HG03378 (cell line): ENCODE measurements at regions not wholly inside any gene's neighbourhood (a gene's known extent, or its start where the extent isn't known, plus 50 kb on each side); places are given as distances from the start of the nearest gene placed in this dataset.

Experiments
- ATAC-seq: cut with Tn5 transposase; IDR thresholded peaks from one replicate; pipeline ENCODE4 v1.9.1; 2021; ENCODE audit warnings: mild to moderate bottlenecking, moderate library complexity; ENCODE audit not compliant: unreplicated experiment

- ATAC-seq, result no peak
These were observed 311.1 kb downstream of the ZPLD1 start for GRCh38 chr3:102745881-102746280.

GRCh38 chr3:102747611-102748010, 312.8 kb downstream of the ZPLD1 start:
- ATAC-seq, result no peak

DNA sequence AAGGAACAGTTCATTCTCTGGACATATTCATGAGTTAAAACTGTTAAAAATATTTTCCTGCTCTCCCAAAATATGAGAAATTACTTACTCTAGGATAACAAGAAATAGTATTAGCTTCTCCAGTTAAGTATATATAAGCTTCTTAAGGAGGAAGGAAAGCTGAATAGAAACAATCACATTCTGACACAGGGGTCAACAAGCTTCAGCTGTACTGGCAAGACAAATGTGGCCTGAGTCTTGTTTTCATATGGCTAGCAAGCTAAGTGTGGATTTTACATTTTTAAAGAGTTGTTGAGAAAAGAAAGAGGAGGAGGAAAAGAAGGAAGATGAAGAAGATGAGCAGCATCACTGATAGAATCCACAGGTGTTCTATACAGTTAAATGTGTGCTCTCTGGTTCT, 313.8 kb downstream of the ZPLD1 start:
- no peak for ATAC-seq

GRCh38 chr3:102750322-102750721, 315.5 kb downstream of the ZPLD1 start:
- no peak for ATAC-seq

- no peak for ATAC-seq
These were observed 319.1 kb downstream of the ZPLD1 start for GRCh38 chr3:102753901-102754300.

DNA sequence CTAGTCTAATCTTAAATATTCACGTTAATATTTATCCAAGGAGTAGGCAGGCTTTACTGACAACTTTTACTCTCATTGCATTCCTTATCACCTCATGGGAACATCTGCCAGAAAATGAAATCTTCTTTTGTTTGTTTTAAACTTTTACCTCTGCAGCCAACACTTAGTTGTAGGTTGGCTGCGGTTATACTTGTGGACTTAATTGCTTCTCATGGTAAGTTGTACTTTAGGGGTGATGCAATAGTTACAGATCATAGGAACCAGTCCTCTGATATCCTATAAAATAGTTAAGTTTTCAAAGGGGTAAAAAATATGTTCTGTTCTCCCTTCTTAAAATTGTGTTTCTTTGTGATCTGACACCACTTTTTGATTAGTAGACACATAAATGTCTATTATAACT, 321.9 kb downstream of the ZPLD1 start:
- no peak for ATAC-seq

DNA sequence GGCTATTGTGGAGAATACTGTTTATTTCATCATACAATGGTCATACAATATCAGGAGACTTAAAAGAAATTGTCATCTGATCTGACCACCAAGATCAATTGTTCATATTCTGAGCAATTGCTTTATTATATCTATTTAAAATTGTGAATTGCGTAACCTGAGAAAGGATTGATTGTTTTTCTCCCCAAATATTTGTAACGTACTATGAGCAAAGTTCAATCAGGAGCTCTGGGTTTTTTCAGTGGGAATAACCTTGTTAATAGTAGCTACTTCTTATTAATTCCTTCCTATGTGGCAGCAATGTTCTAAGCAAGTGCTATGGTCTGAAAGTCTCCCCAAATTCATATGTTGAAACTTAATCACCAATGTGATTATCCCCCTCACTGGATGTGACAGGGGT, 323.1 kb downstream of the ZPLD1 start:
- no peak for ATAC-seq

DNA sequence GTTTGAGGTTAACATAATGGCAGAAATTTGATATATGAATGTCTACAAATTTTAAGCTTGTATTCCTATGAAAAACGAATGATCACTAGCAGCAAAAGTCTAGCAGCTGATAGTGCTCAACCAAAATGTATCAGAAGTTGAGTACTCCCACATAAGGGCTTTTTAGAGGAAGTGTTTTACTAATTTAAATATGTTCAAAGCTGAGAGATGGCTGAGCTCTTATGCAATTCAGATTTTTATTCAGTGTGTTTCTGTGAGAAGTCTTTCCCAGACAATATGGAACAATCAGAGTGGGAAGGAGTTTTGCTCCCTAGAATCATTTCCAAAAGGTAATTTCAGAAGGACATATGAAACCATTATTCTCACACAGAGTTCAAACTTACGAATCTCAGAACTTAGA, 327.0 kb downstream of the ZPLD1 start:
- no peak for ATAC-seq

GRCh38 chr3:102790747-102791325, 356.0 kb downstream of the ZPLD1 start:
- ATAC-seq, result no peak

DNA sequence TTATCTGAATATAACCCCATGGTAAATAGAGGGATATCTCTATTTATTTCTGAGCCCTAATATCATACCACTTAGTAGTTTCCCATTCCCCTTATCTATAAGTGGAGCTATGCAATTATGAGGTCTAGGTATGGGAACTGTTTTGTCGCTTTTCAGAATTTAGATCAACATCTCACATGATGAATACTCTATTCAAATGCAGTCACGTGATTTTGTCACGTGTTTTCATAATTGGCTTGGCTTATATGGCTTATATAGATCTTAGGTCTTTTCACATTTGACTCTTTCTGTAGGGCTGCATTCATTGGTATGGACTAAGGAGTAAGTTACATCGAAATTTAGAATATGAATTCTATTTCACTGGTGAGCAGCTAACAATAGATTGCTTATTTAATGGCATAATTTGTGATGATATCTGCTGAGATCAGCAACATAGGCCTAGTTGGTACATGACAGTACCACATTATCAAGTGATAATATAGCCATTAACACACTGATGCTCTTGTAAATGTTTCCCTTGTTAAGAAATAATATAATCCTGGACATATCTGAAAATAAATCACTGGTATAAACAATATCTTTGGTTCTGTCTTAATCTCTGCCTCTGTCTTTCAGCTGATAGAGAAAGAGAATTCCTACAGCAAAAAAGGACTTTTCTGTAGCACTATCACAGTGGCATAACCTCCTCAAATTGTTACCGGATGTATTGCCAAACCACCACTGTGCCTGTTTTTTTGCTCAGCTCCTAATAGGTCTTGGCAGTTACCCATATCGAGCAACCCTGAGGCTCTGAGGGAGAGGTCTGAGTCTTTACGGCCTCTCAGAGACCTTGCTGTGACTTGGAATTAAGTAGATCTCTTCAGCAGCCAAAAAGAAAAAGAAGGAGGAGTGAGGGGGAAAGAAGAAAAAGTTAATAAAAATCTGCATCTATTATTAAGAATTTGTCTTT, 357.1 kb downstream of the ZPLD1 start:
- ATAC-seq, result no peak

- ATAC-seq, result no peak
These were observed 362.0 kb downstream of the ZPLD1 start for GRCh38 chr3:102796804-102797203.

GRCh38 chr3:102802819-102803420, 368.1 kb downstream of the ZPLD1 start:
- ATAC-seq, result no peak

DNA sequence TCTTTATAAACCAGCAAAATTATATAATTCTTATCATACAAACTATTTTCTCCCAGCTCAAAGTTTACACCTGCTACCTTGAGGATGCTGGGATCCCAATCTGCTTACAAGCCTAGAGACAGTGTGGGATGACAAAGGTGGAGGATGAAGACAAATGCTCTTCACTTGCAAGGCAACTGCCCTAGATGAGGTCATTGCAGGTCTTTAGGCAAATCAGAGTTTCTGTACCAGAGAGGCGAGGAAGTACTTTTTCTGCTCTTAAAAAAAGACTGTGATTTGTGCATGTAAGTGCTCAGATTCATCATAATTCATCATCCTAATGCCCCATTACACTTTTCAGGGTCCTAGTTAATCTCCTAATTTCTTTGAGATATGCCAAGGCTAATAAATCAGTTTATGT, 376.1 kb downstream of the ZPLD1 start:
- no peak for ATAC-seq

DNA sequence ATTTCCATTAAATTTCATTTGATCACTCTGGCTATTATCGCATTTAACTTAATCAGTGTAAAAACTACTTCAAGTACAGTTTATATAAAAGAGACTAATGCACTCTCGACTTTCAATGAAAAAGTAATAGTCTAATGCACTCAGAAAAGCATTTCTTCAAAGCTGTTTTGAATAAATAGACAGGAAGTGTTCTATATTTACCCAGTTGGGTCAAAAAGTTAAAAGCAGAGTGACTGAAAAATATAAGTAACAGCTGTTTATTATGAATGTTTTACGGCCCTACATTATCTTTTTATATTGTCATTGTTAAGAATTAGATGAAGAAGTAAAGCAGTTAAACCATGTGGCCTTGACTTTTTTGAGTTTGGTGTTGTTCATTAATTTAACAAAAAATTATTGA, 391.8 kb downstream of the ZPLD1 start:
- ATAC-seq, result no peak

- no peak for ATAC-seq
These were observed 392.6 kb downstream of the ZPLD1 start for GRCh38 chr3:102827386-102827785.

GRCh38 chr3:102830415-102830814, 395.6 kb downstream of the ZPLD1 start:
- no peak for ATAC-seq

DNA sequence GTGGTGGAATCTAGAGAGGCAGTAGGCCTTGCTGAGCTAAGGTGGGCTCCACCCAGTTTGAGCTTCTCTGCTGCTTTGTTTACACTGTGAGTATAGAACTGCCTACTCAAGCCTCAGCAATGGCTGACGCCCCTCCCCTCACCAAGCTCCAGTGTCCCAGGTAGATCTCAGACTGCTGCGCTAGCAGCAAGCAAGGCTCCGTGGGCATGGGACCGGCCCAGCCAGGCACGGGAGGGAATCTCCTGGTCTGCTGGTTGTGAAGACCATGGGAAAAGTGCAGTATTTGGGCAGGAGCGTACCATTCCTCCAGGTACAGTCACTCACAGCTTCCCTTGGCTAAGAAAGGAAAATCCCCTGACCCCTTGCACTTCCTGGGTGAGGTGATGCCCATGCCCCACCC, 407.1 kb downstream of the ZPLD1 start:
- ATAC-seq, result no peak

DNA sequence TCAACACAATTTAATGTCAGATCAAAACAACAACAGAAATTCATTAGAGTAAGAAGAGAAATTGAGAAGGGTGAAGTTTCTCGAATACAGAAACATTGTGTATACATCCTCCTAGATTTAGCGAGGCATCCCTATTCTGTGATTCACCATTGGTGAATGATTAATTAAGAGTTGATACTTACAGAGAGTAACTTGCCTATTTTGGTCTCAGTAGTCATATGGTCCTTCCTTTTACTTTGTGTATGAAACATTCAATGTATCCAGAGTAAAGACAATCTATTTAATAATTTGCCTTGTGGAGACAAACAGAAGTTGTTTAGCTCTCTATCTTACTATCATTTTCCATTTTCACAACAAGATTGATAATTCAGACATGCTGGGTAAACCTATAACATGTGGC, 432.0 kb downstream of the ZPLD1 start:
- ATAC-seq, result no peak

DNA sequence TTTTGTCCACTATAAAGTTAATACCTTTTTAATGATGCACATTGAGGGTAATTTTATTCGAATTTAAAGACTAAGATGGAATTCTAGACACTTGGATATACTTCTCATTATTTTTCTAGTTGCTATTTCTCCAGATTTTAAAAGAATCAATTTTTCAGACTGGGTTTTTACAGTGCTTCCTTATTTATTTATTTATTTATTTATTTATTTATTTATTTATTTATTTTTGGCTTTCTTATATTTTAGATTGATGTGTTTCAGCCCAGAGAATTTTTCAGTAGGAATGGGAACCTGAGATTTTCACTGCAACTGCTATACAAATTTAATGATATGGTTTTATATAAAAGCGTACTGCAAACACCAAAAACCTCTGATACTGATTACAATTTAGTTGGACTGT, 448.7 kb downstream of the ZPLD1 start:
- no peak for ATAC-seq

DNA sequence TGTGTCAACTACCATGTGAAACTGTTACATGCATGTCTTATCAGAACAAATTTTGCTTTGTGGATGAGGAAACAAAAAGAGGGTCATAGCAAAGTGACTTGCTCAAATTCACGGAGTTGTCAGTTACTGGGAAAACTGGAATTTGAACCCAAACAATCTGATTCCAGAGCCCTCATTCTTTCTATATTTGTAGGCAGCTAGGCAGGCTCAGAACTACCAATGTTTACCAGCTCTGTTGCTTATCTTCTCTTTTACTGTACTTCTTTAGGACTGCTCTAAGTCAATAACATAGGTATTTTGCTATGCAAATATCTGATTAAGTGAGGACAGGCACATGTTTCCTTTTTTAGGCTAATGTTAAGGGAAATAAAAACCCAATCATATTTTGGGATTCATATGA, 450.5 kb downstream of the ZPLD1 start:
- ATAC-seq, result no peak

GRCh38 chr3:102887431-102887830, 452.6 kb downstream of the ZPLD1 start:
- no peak for ATAC-seq
